Fibroblast of peridontal ligament (primary cell): ENCODE measurements at regions not wholly inside any gene's neighbourhood (a gene's known extent, or its start where the extent isn't known, plus 50 kb on each side); places are given as distances from the start of the nearest gene placed in this dataset.
A peak's percentile ranks its signal among the peaks of the same experiment; 100 is the strongest.

Source experiments
- DNase-seq: peaks from one replicate; pipeline ENCODE4 v3.0.0-alpha.2; 2010; ENCODE audit errors: extremely low read depth

GRCh38 chr3:73762855-73763254 lies 138.1 kb upstream of the PDZRN3 start:
- no peak for DNase-seq

- peak; percentile 72 for DNase-seq
Observed at GRCh38 chr3:73759297-73759711, 134.6 kb upstream of the PDZRN3 start.

GRCh38 chr3:73757536-73757935 lies 132.8 kb upstream of the PDZRN3 start:
- no peak for DNase-seq

GRCh38 chr3:73753985-73754384 lies 129.2 kb upstream of the PDZRN3 start:
- DNase-seq = no peak

- no peak for DNase-seq
Observed at GRCh38 chr3:73752338-73752737, 127.6 kb upstream of the PDZRN3 start.

- no peak for DNase-seq
Observed at GRCh38 chr3:73746623-73747022, 121.9 kb upstream of the PDZRN3 start.

- DNase-seq = no peak
Observed at GRCh38 chr3:73745526-73746191, 120.9 kb upstream of the PDZRN3 start.

- DNase-seq = peak; percentile 49
Observed at GRCh38 chr3:73743551-73743950, 118.8 kb upstream of the PDZRN3 start.

- peak; percentile 80 for DNase-seq
Observed at GRCh38 chr3:73739791-73740453, 115.2 kb upstream of the PDZRN3 start.

- DNase-seq = no peak
Observed at GRCh38 chr3:73738711-73739110, 114.0 kb upstream of the PDZRN3 start.

GRCh38 chr3:73734211-73735089 lies 109.7 kb upstream of the PDZRN3 start:
- no peak for DNase-seq

GRCh38 chr3:73733746-73734145 lies 109.0 kb upstream of the PDZRN3 start:
- DNase-seq = no peak

GRCh38 chr3:73729969-73730440 lies 105.3 kb upstream of the PDZRN3 start:
- no peak for DNase-seq

GRCh38 chr3:73727854-73728253 lies 103.1 kb upstream of the PDZRN3 start:
- no peak for DNase-seq

GRCh38 chr3:73727117-73727821 lies 102.5 kb upstream of the PDZRN3 start:
- peak; percentile 95 for DNase-seq

- no peak for DNase-seq
Observed at GRCh38 chr3:73723596-73723995, 98.9 kb upstream of the PDZRN3 start.

- DNase-seq = peak; percentile 71
Observed at GRCh38 chr3:73719861-73720260, 95.1 kb upstream of the PDZRN3 start.

GRCh38 chr3:73719413-73719851 lies 94.7 kb upstream of the PDZRN3 start:
- DNase-seq = peak; percentile 86

GRCh38 chr3:73718326-73719110 lies 93.8 kb upstream of the PDZRN3 start:
- no peak for DNase-seq

- peak; percentile 41 for DNase-seq
Observed at GRCh38 chr3:73716418-73716817, 91.7 kb upstream of the PDZRN3 start.

GRCh38 chr3:73710340-73710739 lies 85.6 kb upstream of the PDZRN3 start:
- DNase-seq = no peak
